PC-3 (cell line): ENCODE measurements at regions not wholly inside any gene's neighbourhood (a gene's known extent, or its start where the extent isn't known, plus 50 kb on each side); places are given as distances from the start of the nearest gene placed in this dataset.

ENCODE experiments used
- ATAC-seq: fragments of 200-7000 bp; cut with Tn5 transposase; 2 replicates; pipeline ENCODE4 v1.9.1; 2020; ENCODE audit warnings: mild to moderate bottlenecking, moderate library complexity
- BruUV-seq: library from RNA; stranded (reverse); fragments of 400-500 nt; replicated peaks from 2 replicates; lab custom pipeline; 2021; lab: Mats Ljungman, UMichigan
- CTCF ChIA-PET: fragments of 300-600 bp; sonication (Branson Sonifier 250); formaldehyde crosslinking; loops from one replicate; lab custom pipeline; 2022; ENCODE audit warnings: antibody characterized with exemption; lab: Charles Lee
- POLR2A ChIA-PET: fragments of 300-600 bp; sonication (Branson Sonifier 250); formaldehyde crosslinking; loops from one replicate; lab custom pipeline; 2022; ENCODE audit warnings: antibody characterized with exemption; ENCODE audit not compliant: unreplicated experiment; lab: Charles Lee
- DNase-seq: peaks from one replicate; pipeline ENCODE4 v3.0.0-alpha.2; 2015
- H2AFZ ChIP-seq: fragments of 300-600 bp; sonication (generic); 2 replicates; pipeline ENCODE4 v1.6.0; 2016; ENCODE audit warnings: antibody characterized with exemption, low read length
- H3F3A ChIP-seq: fragments of 300-600 bp; sonication (generic); one replicate; pipeline ENCODE4 v1.6.0; 2017; ENCODE audit warnings: antibody characterized with exemption, low read length, control low read depth, mild to moderate bottlenecking; ENCODE audit not compliant: unreplicated experiment
- H3K27ac ChIP-seq: fragments of 300-600 bp; sonication (generic); 2 replicates; pipeline ENCODE4 v1.5.1; 2016; ENCODE audit warnings: mild to moderate bottlenecking, low read length
- H3K27me3 ChIP-seq: fragments of 300-600 bp; sonication (generic); 2 replicates; pipeline ENCODE4 v1.6.1; 2016; ENCODE audit warnings: low read length, mixed read lengths
- H3K36me3 ChIP-seq: fragments of 300-600 bp; sonication (generic); 2 replicates; pipeline ENCODE4 v1.6.1; 2016; ENCODE audit warnings: low read depth, mixed run types, low read length, mixed read lengths
- H3K4me1 ChIP-seq: fragments of 300-600 bp; sonication (generic); 2 replicates; pipeline ENCODE4 v1.5.1; 2016; ENCODE audit warnings: low read length; ENCODE audit not compliant: insufficient read depth
- H3K4me2 ChIP-seq: fragments of 300-600 bp; sonication (generic); 2 replicates; pipeline ENCODE4 v1.6.0; 2016; ENCODE audit warnings: low read length
- H3K4me3 ChIP-seq: fragments of 300-600 bp; sonication (generic); 2 replicates; pipeline ENCODE4 v1.5.1; 2016; ENCODE audit warnings: mild to moderate bottlenecking, low read length, mixed read lengths
- H3K79me2 ChIP-seq: fragments of 300-600 bp; sonication (generic); 2 replicates; pipeline ENCODE4 v1.6.1; 2017; ENCODE audit warnings: low read length, mixed read lengths
- H3K9ac ChIP-seq: fragments of 300-600 bp; sonication (generic); 2 replicates; pipeline ENCODE4 v1.6.0; 2016; ENCODE audit warnings: mild to moderate bottlenecking, low read length
- H3K9me2 ChIP-seq: fragments of 300-600 bp; sonication (generic); replicated peaks from 2 replicates; pipeline ENCODE4 v1.6.1; 2016; ENCODE audit warnings: mixed run types, low read length, mixed read lengths
- H3K9me3 ChIP-seq: fragments of 300-600 bp; sonication (generic); 2 replicates; pipeline ENCODE4 v1.6.1; 2016; ENCODE audit warnings: low read length, mixed read lengths
- H4K20me1 ChIP-seq: fragments of 300-600 bp; sonication (generic); 2 replicates; pipeline ENCODE4 v1.6.1; 2016; ENCODE audit warnings: low read length, mixed read lengths
- EZH2 ChIP-seq: fragments of 300-600 bp; sonication (generic); IDR thresholded peaks from one replicate; pipeline ENCODE4 v1.6.1; 2017; ENCODE audit warnings: antibody characterized with exemption, mild to moderate bottlenecking, low read length; ENCODE audit not compliant: unreplicated experiment
- EZH2phosphoT487 ChIP-seq: fragments of 300-600 bp; sonication (generic); IDR thresholded peaks from 2 replicates; pipeline ENCODE4 v1.6.1; 2018; ENCODE audit warnings: mild to moderate bottlenecking, antibody characterized with exemption, low read length, borderline replicate concordance
- intact Hi-C: fragments of 100-400 bp; cut with micrococcal nuclease; formaldehyde crosslinking; loops from 2 replicates; pipeline ENCODE4 v1.9.0; 2023
- TF ChIP-seq, protein P1 (sequence below): fragments of 300-600 bp; sonication (generic); conservative IDR thresholded peaks from 2 replicates; pipeline ENCODE4 v1.5.1; 2017; ENCODE audit warnings: antibody characterized with exemption, low read depth, mild to moderate bottlenecking, low read length

DNA sequence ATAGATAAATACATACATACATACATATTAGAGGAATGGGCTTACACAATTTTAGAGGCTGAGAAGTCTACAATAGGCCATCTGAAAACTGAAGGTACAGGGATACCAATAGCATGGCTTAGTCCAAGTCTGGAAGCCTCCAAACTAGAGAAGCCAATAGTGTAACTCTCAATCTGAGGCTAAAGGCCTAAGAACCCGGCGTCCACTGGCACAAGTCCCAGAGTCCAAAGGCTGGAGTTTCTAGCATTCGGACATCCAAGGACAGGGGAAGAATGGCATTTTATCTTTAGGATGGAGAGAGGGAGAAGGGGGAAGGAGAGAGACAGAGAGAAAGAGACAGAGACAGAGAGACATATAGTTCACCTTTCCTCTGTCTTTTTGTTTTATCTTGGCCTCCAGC lies 63.7 kb upstream of the SYT4 start:
- Histone ChIP-seq H4K20me1 (no peaks in the 10 kb centered on the region), H3K27ac (no peak overlapping the region), H2AFZ (no peak overlapping the region), H3K36me3 (no peaks in the 10 kb centered on the region), H3K4me3 (no peak overlapping the region), H3K9me2 (no peaks in the 10 kb centered on the region), H3K9me3 (no peaks in the 10 kb centered on the region), H3K4me1 (no peaks in the 10 kb centered on the region), H3K4me2 (no peak overlapping the region), H3F3A (no peaks in the 10 kb centered on the region), H3K79me2 (no peaks in the 10 kb centered on the region), H3K9ac (no peak overlapping the region), H3K27me3 (no peaks in the 10 kb centered on the region)
- TF ChIP-seq EZH2 = no peak
- TF ChIP-seq, protein P1, sequence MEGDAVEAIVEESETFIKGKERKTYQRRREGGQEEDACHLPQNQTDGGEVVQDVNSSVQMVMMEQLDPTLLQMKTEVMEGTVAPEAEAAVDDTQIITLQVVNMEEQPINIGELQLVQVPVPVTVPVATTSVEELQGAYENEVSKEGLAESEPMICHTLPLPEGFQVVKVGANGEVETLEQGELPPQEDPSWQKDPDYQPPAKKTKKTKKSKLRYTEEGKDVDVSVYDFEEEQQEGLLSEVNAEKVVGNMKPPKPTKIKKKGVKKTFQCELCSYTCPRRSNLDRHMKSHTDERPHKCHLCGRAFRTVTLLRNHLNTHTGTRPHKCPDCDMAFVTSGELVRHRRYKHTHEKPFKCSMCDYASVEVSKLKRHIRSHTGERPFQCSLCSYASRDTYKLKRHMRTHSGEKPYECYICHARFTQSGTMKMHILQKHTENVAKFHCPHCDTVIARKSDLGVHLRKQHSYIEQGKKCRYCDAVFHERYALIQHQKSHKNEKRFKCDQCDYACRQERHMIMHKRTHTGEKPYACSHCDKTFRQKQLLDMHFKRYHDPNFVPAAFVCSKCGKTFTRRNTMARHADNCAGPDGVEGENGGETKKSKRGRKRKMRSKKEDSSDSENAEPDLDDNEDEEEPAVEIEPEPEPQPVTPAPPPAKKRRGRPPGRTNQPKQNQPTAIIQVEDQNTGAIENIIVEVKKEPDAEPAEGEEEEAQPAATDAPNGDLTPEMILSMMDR = no peak
- intact Hi-C loops = no loop called here
- ChIA-PET POLR2A (no interaction called here), CTCF (no interaction called here)
- no peak for DNase-seq
- no TSS peak for BruUV-seq
- no peak for ATAC-seq

DNA sequence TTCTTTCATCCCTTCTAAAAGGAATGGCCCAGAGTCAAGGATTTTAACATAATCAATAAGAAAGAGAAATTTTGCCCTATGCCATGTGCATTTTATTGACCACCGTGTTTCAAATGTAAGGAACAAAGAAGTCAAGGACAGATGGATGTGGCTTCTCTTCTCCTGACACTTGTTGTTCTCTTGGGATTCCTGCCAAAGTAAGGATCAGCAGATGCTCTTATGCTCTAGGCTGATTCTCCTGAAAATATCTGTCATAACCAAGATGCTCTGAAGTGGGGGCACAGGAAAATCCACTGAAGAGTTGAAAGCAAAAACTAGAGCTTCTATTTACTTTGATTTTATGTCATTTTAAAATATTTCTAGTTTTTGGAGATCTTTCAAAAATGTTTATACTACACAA lies 72.9 kb upstream of the SYT4 start:
- no peaks in the 10 kb centered on the region for H3K9me2 ChIP-seq
- no peaks in the 10 kb centered on the region for H3K4me1 ChIP-seq
- no peak for DNase-seq
- H3K27ac ChIP-seq = no peak overlapping the region
- H2AFZ ChIP-seq = no peak overlapping the region
- no peak overlapping the region for H3K4me2 ChIP-seq
- no peaks in the 10 kb centered on the region for H3K36me3 ChIP-seq
- no TSS peak for BruUV-seq
- no peaks in the 10 kb centered on the region for H3K79me2 ChIP-seq
- no peak overlapping the region for H3K9ac ChIP-seq
- no peak overlapping the region for H3K4me3 ChIP-seq
- H3K9me3 ChIP-seq = no peaks in the 10 kb centered on the region
- CTCF ChIA-PET = no interaction called here
- no peak for ATAC-seq
- TF ChIP-seq EZH2phosphoT487 (no peak), EZH2 (no peak)
- TF ChIP-seq, protein P1 = no peak
- POLR2A ChIA-PET = no interaction called here
- H3F3A ChIP-seq = no peaks in the 10 kb centered on the region
- H3K27me3 ChIP-seq = no peaks in the 10 kb centered on the region
- intact Hi-C loops = no loop called here
- H4K20me1 ChIP-seq = no peaks in the 10 kb centered on the region

DNA sequence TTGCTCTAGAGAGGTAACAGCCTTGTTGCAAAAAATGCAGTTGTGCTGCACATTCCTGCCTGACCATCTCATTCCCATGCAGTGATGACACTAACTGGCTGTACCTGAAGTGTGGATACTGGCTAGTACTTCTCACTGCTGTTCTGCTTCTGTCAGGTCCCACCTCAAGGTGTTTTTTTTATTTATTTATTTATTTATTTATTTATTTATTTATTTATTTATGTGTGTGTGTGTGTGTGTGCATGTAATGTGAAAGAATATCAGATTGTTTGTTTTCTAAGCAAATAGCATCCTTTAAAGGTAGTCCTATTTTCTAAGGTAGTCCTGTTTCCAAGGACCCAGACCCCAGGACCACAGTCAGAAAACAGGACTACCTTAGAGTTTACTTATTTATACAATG lies 87.2 kb upstream of the SYT4 start:
- H3K27me3 ChIP-seq = no peaks in the 10 kb centered on the region
- no peaks in the 10 kb centered on the region for H3K9me2 ChIP-seq
- no peaks in the 10 kb centered on the region for H4K20me1 ChIP-seq
- H3K9me3 ChIP-seq = no peaks in the 10 kb centered on the region
- H2AFZ ChIP-seq = no peak overlapping the region
- no peak overlapping the region for H3K4me2 ChIP-seq
- H3K4me1 ChIP-seq = no peaks in the 10 kb centered on the region
- H3K36me3 ChIP-seq = no peaks in the 10 kb centered on the region
- H3K4me3 ChIP-seq = no peak overlapping the region
- TF ChIP-seq EZH2phosphoT487 (no peak), EZH2 (no peak)
- TF ChIP-seq, protein P1 = no peak
- H3F3A ChIP-seq = no peaks in the 10 kb centered on the region
- ATAC-seq (no peak), DNase-seq (no peak)
- POLR2A ChIA-PET = no interaction called here
- no peak overlapping the region for H3K9ac ChIP-seq
- intact Hi-C loops = no loop called here
- no peaks in the 10 kb centered on the region for H3K79me2 ChIP-seq
- H3K27ac ChIP-seq = no peak overlapping the region
- no TSS peak for BruUV-seq
- CTCF ChIA-PET = no interaction called here
